PC-9 (cell line): ENCODE measurements at regions not wholly inside any gene's neighbourhood (a gene's known extent, or its start where the extent isn't known, plus 50 kb on each side); places are given as distances from the start of the nearest gene placed in this dataset.

ENCODE experiments used
- EZH2 ChIP-seq: fragments of 200-600 bp; sonication (generic); IDR thresholded peaks from 2 replicates; pipeline ENCODE4 v1.8.0; 2017; ENCODE audit warnings: antibody characterized with exemption, low read depth
- TF ChIP-seq, protein P1 (sequence below): fragments of 200-600 bp; sonication (generic); conservative IDR thresholded peaks from 2 replicates; pipeline ENCODE4 v1.6.1; 2017; ENCODE audit warnings: mixed run types, antibody characterized with exemption, mild to moderate bottlenecking, moderate library complexity

DNA sequence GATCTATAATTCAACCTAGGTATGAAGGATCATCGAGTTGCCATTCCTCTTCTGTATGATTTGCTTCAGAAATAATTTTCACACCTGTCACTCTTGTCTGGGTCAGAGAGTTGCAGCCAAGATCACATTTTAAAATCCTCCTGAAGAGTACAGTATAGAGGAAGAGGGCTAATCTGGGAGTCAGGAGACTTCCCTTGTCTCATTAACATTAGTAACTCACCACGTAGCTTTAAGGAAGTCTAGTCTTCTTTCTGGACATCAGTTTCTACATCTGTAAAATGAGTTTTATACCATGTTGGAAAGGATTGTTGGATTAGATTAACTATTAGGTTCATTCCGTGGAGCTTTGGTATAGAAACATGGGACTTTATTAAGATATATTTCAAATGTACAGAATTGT is 109.4 kb downstream of the TDRD15 start:
- TF ChIP-seq, protein P1, sequence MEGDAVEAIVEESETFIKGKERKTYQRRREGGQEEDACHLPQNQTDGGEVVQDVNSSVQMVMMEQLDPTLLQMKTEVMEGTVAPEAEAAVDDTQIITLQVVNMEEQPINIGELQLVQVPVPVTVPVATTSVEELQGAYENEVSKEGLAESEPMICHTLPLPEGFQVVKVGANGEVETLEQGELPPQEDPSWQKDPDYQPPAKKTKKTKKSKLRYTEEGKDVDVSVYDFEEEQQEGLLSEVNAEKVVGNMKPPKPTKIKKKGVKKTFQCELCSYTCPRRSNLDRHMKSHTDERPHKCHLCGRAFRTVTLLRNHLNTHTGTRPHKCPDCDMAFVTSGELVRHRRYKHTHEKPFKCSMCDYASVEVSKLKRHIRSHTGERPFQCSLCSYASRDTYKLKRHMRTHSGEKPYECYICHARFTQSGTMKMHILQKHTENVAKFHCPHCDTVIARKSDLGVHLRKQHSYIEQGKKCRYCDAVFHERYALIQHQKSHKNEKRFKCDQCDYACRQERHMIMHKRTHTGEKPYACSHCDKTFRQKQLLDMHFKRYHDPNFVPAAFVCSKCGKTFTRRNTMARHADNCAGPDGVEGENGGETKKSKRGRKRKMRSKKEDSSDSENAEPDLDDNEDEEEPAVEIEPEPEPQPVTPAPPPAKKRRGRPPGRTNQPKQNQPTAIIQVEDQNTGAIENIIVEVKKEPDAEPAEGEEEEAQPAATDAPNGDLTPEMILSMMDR = no peak
- no peak for TF ChIP-seq EZH2
